SJSA1 (cell line): ENCODE measurements at regions not wholly inside any gene's neighbourhood (a gene's known extent, or its start where the extent isn't known, plus 50 kb on each side); places are given as distances from the start of the nearest gene placed in this dataset.

ENCODE experiments used
- DNase-seq, 2 experiments: peaks; one replicate each; pipeline ENCODE4 v3.0.0-alpha.2; 2015 to 2020; ENCODE audit warnings: low spot score in 2 of 2, low read depth in 1 of 2
- H3K27ac ChIP-seq: fragments of 250-450 bp; sonication (Bioruptor Pico); 2 replicates; pipeline ENCODE4 v1.5.1; 2020; ENCODE audit warnings: mild to moderate bottlenecking, moderate library complexity
- H3K27me3 ChIP-seq: fragments of 250-450 bp; sonication (Bioruptor Pico); replicated peaks from 2 replicates; pipeline ENCODE4 v1.5.1; 2020; ENCODE audit warnings: mild to moderate bottlenecking, moderate library complexity
- H3K36me3 ChIP-seq: fragments of 250-450 bp; sonication (Bioruptor Pico); 2 replicates; pipeline ENCODE4 v1.5.1; 2020; ENCODE audit warnings: mild to moderate bottlenecking
- H3K4me1 ChIP-seq: fragments of 250-450 bp; sonication (Bioruptor Pico); replicated peaks from 2 replicates; pipeline ENCODE4 v1.6.1; 2021; ENCODE audit warnings: mild to moderate bottlenecking
- H3K4me3 ChIP-seq: fragments of 250-450 bp; sonication (Bioruptor Pico); 2 replicates; pipeline ENCODE4 v1.5.1; 2020; ENCODE audit warnings: mild to moderate bottlenecking
- H3K9me3 ChIP-seq: fragments of 250-450 bp; sonication (Bioruptor Pico); replicated peaks from 2 replicates; pipeline ENCODE4 v1.5.1; 2020; ENCODE audit warnings: mild to moderate bottlenecking

DNA sequence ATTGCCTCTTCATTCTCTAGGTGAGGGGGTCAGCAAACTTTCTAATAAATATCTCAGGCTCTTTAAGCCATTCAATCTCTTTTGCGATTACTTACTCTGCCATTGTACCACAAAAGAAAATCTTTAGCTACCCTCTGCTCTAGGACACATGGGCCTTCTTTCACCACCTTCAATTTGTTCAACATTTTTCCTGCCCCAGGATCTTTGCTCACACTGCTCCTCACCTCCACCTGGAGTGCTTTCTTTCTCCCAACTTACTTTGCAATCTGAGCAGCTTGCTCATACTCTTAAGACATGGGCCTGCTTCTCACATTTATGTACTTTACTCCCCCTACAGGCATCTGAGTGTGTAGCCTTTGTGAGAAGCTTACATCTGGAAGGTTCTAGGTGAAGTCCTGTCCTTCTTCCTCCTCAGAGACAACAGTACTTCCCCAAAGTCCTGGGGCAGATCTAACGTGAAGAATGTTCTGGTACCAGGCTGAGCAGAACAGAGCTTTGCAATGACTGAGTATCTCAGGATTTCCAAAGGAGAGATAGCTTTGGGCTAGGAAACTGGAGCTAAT lies 55.0 kb upstream of the PRDM5 start:
- Histone ChIP-seq H3K4me3 (no peak overlapping the region), H3K4me1 (no peaks in the 10 kb centered on the region), H3K27me3 (peaks cover 3% of the 10 kb centered on the region; the same call in 1 of the 2 replicates), H3K36me3 (no peaks in the 10 kb centered on the region), H3K9me3 (no peaks in the 10 kb centered on the region), H3K27ac (no peak overlapping the region)
- peak in 1 of 2 experiments; percentile 25 for DNase-seq

DNA sequence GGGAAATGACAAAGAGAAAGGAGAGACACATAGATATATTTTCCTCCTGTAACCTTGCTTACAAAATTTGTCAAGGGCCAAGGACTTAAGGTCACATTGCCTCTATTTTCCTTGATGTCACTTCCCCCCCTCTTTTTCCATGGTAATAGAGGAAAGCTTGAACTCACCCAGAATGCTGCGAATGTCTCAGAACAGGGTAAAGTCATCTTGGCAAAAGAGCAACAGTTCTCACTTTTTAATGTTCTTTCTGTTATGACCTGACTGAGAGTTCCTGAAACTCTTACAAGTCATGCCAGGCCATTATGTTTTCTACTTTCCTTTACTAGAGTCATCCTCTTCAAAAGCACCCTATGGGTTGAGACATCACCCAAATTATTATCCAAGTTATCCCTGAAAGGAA lies 50.7 kb upstream of the PRDM5 start:
- Histone ChIP-seq H3K36me3 (no peaks in the 10 kb centered on the region), H3K27me3 (peaks cover 3% of the 10 kb centered on the region; the same call in 1 of the 2 replicates), H3K4me1 (no peaks in the 10 kb centered on the region), H3K4me3 (no peak overlapping the region), H3K9me3 (no peaks in the 10 kb centered on the region), H3K27ac (no peak overlapping the region)
- DNase-seq: no peak
